ENCODE measurements at regions not wholly inside any gene's neighbourhood (a gene's known extent, or its start where the extent isn't known, plus 50 kb on each side); places are given as distances from the start of the nearest gene placed in this dataset.

DNA sequence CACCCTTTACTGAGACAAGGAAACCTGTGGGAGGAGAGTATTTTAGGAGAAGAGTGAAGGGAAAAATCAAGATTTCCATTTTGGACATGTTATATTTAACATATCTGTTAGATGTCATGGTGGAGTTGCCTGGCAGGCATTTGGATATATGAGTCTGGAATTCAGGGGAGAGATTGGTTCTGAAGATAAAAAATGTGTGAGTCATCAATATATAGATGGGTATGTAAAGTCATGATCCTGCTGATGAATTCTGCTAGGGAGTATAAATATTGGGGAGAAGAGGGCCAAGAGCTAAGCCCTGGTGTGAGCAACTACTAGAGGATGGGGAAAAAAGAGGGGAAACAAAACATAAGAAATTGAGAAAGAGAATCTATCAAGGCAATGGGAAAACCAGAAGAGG is 151.3 kb upstream of the SOX9 start:
- intact Hi-C loops (cut with micrococcal nuclease): no loop called here
- no TSS peak for BruUV-seq (replicated peaks)
- H3K9ac ChIP-seq (replicated peaks; ENCODE audit: extremely low read depth, insufficient read depth, low read length): no peak overlapping the region
- no peaks in the 10 kb centered on the region for H3K9me1 ChIP-seq (replicated peaks; ENCODE audit: control insufficient read depth, extremely low read depth, insufficient read depth, low read length)
- DNase-seq (ENCODE audit: low read depth, low spot score) (no peak), FAIRE-seq (no peak)
- TF ChIP-seq, protein P1, sequence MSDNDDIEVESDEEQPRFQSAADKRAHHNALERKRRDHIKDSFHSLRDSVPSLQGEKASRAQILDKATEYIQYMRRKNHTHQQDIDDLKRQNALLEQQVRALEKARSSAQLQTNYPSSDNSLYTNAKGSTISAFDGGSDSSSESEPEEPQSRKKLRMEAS (IDR thresholded peaks at IDR 0.05; ENCODE audit: insufficient read depth, insufficient read length): no peak
- TF ChIP-seq POLR2A (IDR thresholded peaks at IDR 0.05; ENCODE audit: low read depth, low read length): no peak
- no peak for TF ChIP-seq FOS (IDR thresholded peaks at IDR 0.05; ENCODE audit: borderline replicate concordance, insufficient read depth, low read length)
- TF ChIP-seq EZH2 (IDR thresholded peaks at IDR 0.05; ENCODE audit: borderline replicate concordance, low read depth, low read length, severe bottlenecking): no peak
- TF ChIP-seq POLR2AphosphoS5 (IDR thresholded peaks at IDR 0.05; ENCODE audit: insufficient read depth, low read depth, low read length): no peak
- TF ChIP-seq MYC (IDR thresholded peaks at IDR 0.05; ENCODE audit: low read depth, low read length): no peak
- no peak for TF ChIP-seq JUN (IDR thresholded peaks at IDR 0.05; ENCODE audit: borderline replicate concordance, insufficient read depth, insufficient read length, low read depth)
- TF ChIP-seq, protein P2, sequence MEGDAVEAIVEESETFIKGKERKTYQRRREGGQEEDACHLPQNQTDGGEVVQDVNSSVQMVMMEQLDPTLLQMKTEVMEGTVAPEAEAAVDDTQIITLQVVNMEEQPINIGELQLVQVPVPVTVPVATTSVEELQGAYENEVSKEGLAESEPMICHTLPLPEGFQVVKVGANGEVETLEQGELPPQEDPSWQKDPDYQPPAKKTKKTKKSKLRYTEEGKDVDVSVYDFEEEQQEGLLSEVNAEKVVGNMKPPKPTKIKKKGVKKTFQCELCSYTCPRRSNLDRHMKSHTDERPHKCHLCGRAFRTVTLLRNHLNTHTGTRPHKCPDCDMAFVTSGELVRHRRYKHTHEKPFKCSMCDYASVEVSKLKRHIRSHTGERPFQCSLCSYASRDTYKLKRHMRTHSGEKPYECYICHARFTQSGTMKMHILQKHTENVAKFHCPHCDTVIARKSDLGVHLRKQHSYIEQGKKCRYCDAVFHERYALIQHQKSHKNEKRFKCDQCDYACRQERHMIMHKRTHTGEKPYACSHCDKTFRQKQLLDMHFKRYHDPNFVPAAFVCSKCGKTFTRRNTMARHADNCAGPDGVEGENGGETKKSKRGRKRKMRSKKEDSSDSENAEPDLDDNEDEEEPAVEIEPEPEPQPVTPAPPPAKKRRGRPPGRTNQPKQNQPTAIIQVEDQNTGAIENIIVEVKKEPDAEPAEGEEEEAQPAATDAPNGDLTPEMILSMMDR (IDR thresholded peaks at IDR 0.05; ENCODE audit: extremely low read depth in 1 of 2, insufficient read depth in 1 of 2, low read depth in 1 of 2, low read length in 2 of 2): no peak
- TF ChIP-seq GATA2 (IDR thresholded peaks at IDR 0.05; ENCODE audit: insufficient read depth, insufficient read length, low read depth, low read length): no peak
- H3K36me3 ChIP-seq (ENCODE audit: control insufficient read depth in 2 of 2, extremely low read depth in 1 of 2, insufficient read depth in 2 of 2, low read length in 2 of 2): no peaks in the 10 kb centered on the region
- ChIA-PET CTCF (no interaction called here), POLR2A (no interaction called here)
- H3K79me2 ChIP-seq (ENCODE audit: control insufficient read depth, insufficient read depth, low read length): no peaks in the 10 kb centered on the region
- H2AFZ ChIP-seq (ENCODE audit: low read depth, low read length): no peak overlapping the region
- dilution Hi-C loops (cut with MboI; ENCODE audit: extremely low pct_ligation_motif_present, low sequenced_read_pairs): no loop called here
- no peak overlapping the region for H3K27ac ChIP-seq (ENCODE audit: insufficient read depth, low read depth, low read length)
- no peaks in the 10 kb centered on the region for H4K20me1 ChIP-seq (replicated peaks; ENCODE audit: control insufficient read depth, extremely low read depth, insufficient read depth, low read length)
- no peaks in the 10 kb centered on the region for H3K27me3 ChIP-seq (ENCODE audit: control insufficient read depth in 2 of 2, insufficient read depth in 2 of 2, low read length in 2 of 2)
- H3K9me3 ChIP-seq (replicated peaks; ENCODE audit: control insufficient read depth, insufficient read depth, low read length): peaks cover 5% of the 10 kb centered on the region
- H3K4me3 ChIP-seq (replicated peaks in 1 of 3; ENCODE audit: insufficient read depth in 1 of 3, low read depth in 1 of 3, low read length in 3 of 3): no peak overlapping the region
- no peaks in the 10 kb centered on the region for H3K4me1 ChIP-seq (ENCODE audit: control insufficient read depth, extremely low read depth, insufficient read depth, low read length)
- H3K4me2 ChIP-seq (ENCODE audit: insufficient read depth, low read length): no peak overlapping the region

All from endothelial cell of umbilical vein (primary cell).